ENCODE measurements at regions not wholly inside any gene's neighbourhood (a gene's known extent, or its start where the extent isn't known, plus 50 kb on each side); places are given as distances from the start of the nearest gene placed in this dataset.
"Not testable (repeated sequence)": the region's sequence is repeated elsewhere in the genome, so short reads cannot be mapped to it uniquely, and the experiment has no call there.

DNA sequence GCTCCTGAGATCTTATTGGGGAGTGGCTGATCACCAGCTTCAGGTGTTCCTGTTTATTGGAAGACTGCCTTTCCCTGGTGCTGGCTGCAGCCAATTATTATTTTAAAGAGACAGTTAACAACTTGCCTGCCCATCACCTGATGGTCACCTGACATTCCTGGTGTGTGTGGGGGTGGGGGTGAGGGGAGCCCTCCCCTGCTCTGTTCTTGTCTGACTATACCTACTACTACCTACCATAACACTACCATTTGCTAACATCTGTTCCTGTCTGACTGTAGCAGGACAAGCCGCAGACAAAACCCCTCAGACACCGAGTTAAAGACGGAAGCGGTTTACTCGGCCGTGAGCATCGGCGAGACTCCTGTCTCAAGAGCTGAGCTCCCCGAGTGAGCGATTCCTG lies 54.9 kb upstream of the NBPF3 start:
- DNase-seq: no peak

DNA sequence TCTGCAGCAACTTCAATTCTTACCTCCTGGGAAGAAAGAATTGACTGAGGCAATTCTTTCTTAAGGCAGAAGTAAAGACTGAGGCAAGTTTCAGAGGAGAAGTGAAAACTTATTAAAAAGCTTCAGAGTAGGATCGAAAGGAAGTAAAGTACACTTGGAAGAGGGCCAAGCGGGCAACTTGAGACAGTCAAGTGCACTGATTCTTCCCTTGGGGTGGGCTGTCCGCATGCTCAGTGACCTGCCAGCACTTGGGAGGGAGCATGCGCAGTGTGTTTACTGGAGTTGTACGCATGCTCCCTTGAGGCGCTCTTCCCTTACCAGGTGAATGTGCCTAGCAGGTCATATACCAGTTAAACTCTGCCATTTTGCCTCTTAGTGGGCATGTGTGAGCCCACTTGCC lies 55.3 kb upstream of the NBPF3 start:
- DNase-seq: no peak

DNA sequence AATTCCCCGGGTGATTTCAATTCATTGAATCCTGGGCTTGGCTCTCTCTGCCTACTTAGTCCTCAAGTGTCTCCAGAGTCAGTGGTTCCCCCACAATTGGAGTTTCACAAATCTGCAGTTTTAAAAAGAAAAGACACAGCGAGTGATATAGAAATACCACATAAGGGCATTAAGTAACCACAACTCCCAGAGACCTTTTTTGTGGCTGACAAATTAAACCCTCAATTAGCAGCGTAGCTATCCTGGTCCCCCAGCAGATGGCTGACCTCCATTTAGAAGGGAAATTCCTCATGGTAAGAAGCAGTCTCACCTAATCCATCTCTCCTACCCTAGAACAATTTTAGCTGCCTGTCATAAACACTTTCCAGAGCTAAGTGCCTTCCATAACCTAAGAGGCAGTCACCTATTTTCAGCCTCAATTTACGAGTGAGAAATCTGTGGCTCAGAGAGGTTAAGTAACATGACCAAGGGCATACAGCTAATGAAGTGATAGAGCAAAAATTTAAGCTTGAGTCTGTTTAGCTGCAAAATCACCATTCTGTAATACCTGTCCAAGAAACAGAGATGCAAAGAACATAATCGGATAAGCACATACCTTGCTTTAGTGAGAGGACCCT lies 56.0 kb upstream of the NBPF3 start:
- DNase-seq: no peak

DNA sequence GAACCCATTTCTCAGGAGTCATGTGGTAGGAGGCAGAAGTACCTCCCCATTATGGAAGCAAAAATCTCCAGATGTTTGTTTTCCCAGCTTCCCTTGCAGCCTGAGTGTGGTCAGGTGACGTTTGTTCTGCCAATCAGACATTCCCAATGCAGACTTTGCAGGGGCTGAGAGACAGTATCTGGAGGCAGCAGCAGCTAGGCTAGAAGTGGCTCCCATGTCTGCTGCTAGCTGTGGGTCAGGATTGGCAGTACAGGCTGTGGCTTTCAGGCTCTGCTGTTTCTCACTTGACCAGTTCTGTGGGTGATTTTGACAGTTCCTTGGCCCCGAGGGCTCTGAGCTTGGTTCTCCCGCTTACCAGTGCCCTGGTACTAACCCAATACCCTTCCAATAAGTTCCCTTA lies 58.6 kb upstream of the NBPF3 start:
- no peak for DNase-seq

DNA sequence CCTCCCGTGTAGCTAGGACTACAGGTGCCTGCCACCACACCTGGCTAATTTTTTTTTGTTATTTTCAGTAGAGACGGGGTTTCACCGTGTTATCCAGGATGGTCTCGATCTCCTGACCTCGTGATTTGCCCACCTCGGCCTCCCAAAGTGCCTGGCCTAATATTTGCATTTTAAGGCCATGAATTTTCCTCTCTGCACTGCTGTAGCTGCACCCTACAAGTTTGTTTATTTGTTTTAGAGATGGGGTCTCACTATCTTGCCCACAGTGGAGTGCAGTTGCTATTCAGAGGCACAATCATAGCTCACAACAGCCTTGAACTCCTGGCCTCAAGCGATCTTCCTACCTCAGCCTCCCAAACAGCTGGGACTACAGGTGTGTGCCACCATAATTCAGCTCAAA lies 59.8 kb upstream of the NBPF3 start:
- not testable (repeated sequence) for DNase-seq

DNA sequence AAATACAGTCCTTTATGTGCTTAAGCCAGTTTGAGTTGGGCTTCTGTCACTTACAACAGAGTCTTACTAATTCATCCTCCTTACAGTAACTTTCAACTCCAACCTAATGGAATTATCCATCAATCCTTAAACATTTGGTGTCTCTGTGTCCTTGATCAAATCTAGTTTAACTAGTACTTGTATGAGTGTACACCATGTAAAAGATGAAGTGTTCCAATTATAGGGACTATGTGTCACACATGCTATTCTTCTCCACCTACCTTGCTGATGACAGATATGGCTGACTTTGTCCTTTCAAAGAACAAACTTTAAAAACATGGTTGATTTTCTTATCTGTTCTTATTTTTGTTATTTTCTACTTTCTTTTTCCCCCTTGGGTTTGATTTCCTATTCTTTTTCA lies 60.4 kb upstream of the NBPF3 start:
- DNase-seq: no peak

DNA sequence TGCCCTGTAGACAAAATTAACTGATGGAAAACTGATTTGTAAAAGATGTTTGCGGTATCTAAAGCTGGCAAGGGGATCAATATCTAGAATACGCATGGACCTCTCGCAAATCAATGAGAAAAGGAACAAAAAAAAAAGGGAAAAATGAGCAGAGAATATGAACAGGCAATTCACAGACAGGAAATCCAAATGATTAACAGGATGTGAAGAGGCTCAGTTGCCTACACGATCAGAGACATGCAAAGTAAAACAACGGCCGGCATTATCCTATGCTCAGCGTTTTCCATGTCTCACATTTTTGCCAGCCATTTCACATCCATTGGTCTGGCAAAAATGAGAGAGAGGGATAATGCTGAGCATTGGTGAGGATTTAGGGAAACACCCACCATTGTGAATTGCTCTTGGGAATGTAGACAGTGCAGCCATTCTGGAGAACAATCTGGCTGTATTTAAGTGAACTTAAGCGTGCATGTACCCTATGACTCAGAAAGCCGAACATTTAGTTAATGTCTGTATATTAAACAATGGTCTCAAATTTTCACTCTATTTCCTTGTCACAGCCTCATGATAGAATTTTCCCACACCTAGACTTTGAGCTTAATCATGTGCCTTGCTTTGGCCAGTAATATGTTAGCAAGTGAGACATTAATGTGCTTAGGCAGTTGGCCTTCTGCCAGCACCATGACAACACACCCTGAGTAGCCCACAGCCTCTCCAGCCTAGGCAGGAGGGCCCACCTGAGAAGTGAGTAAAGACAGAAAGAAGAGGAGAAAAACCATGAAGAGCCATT lies 61.0 kb upstream of the NBPF3 start:
- DNase-seq: no peak

DNA sequence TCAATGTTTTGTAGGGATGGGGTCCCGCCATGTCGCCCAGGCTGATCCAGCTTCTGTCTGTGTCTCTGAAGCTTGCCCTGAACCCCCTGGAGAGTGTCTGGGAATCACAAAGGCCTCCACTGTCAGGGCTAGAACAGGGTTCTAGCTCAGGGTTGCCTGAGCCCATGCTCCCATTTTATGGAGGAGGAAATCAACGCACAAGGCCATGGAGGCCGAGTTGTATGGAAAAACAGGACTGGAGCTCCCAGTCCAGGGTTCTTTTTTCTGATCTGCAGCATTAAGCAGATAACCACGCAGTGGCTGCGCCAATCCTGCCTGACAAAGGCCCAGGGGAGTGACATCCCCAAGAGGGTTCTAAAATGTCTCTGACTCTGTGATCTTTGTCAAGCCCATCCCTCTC lies 67.6 kb upstream of the NBPF3 start:
- no peak for DNase-seq

DNA sequence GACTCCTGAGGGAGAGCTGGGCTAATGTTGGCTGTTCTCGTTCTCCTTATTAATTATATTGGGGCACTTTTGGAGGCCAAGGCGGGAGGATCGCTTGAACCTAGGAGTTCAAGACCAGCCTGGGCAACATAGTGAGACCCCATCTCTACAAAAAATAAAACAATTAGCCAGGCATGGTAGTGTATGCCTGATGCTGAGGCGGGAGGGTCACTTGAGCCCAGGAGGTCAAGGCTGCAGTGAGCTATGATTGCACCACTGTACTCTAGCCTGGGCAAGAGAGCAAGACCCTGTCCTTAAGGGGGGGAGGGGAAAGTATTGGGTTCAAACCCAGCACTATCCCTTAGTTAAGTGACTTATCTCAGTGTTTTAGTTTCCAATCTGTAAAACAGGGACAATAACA lies 70.0 kb upstream of the NBPF3 start:
- DNase-seq: no peak

DNA sequence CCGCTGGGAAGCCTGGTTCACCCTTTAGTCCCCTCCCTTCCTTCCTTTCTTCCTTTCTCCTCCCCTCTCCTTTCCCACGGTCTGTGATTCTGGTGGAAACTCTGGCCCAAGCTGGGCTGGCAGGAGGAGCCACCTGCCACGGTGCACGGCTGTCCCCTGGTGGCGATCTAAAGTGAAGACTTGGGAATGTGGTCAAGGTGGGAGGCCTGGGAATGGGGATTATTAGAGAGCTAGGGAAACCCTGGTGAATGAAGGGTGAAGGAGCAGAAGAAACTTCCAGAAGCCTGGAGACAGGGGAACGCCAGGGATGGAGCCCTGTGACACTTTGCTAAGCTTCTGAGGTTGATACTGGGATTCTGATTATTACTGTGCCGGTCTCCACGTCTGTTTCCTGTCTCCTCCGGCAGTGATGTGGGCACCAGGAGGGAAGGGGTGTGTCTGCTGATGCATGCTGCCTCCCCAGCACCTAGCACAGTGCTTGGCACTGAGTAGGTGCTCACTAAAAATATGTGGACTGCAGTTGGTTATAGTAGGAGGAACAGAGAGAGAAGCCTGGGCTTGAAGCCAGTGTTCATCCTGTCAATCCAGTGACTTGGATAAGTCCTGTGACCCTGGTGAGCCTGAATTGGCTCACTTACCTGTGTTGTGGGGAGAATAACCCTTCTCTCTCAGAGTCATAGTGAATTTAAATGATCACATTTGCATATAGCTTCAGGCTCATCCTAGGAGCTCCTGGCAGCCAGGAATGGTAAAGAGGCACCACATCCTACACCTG lies 71.2 kb upstream of the NBPF3 start:
- peak; percentile 92 for DNase-seq

DNA sequence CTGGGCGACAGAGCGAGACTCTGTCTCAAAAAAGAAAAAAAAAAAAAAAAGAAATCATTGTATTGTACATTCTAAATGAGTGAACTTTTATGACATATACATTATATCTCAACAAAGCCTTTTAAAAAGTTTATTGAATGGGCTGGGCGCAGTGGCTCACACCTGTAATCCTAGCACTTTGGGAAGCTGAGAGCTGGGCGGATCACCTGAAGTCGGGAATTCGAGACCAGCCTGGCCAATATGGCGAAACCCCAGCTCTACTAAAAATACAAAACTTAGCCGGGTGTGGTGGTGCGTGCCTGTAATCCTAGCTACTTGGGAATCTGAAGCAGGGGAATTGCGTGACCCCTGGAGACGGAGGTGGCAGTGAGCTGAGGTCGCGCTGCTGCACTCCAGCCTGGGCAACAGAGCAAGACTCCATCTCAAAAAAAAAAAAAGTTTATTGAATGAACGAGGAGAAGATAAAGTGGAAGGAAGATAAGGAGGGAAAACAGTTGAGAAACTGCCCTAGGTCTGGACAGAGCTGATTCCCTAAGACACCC lies 71.9 kb upstream of the NBPF3 start:
- not testable (repeated sequence) for DNase-seq

DNA sequence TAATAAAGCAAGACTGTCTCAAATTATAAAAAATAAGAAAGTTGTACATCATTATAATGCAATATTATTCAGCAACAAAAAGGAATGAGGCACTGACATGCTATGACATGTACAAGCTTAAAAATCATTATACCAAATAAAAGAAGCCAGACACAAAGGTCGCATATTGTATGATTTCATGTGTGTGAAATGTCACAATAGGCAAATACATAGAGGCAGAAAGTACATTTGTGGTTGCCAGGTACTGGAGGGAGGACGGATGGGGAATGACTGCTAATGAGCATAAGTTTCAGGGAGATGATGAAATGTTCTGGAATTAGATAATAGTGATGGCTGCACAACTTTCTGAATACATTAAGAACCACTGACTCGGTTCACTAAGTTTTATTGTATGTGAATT lies 73.6 kb upstream of the NBPF3 start:
- DNase-seq: no peak

DNA sequence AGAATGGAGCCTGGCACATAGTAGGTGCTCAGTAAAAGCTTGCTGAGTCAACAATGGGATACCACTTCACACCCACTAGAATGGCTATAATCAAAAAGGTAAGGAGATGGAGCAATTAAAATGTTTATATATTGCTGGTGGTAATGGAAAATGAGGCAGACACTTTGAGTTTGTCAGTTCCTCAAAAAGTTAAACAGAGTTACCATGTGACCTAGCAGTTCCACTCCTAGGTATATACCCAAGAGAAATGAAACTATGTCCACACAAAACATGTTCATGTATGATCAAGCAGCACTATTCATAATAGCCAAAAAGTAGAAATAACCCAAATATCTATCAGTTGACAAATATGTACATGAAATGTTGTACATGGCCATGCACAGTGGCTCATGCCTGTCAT lies 74.8 kb upstream of the ECE1 start:
- no peak for DNase-seq

DNA sequence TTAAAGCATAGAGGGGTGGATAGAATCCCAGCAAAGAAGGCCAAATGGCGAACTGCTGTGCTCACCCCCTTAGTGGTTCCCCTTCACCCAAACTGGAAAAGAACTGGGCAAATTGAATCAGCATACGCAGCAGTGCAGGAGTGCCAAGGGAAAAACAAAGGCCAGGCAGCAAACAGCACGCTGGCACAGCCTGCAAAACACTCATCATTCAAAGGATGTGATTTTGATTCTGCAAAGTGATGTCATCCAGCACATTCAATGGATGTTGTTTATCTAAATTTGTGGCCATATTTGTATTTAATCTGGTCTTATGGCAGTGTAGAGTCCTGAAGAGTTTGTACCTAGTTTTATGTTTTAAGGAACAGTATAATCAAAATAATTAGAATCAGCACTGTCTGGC lies 71.8 kb upstream of the ECE1 start:
- DNase-seq: no peak

DNA sequence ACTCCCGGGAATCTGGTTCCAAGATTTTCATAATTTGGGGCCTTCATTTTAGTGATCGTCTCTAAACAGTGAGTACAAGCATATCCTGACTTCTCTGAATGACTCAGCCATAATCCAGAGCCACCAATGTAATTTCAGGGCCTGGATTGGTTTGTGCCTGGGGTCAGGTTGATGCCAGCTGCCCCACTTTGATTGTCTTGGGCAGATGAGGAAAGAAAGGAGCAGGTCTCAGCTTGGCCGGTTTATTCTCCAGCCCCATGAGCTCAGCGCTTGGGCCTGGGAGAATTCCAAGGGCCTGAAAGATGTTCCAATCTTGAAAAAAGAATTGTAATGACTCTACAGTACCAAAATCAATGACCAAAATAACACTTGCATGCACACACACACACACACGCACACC lies 71.2 kb upstream of the ECE1 start:
- no peak for DNase-seq

DNA sequence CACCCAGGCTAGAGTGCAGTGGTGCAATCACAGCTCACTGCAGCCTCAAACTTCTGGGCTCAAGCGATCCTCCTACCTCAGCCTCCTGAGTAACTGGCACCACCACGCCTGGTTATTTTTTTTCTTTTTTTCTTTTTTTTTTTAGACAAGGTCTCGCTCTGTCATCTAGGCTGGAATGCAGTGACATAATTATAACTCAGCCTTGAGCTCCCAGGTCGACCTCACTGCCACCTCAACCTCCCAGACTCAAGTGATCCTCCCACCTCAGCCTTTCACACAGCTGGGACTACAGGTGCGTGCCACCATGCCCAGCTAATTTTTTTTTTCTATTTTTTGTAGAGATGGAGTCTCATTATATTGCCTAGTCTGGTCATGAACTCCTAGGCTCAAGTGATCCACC lies 66.9 kb upstream of the ECE1 start:
- DNase-seq: no peak

DNA sequence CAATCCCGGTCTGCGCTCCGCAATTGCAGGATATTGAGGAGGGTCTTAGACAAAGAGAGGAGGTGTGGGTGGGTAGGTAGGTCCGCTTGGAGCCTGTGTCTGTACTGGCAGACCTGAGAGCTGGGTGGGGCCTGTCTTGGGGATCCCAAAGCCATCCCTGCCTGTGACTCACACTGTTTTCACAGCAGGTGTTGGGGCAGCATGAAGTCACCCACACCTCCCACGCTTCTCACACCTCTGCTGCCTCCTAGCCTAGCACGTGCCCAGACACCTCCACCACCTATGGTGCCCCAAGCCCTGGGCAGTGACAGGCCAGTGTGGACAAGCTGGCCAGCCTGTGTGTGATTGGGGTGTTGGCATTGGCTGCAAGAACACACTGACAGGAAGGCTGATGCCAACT lies 65.7 kb upstream of the ECE1 start:
- no peak for DNase-seq

DNA sequence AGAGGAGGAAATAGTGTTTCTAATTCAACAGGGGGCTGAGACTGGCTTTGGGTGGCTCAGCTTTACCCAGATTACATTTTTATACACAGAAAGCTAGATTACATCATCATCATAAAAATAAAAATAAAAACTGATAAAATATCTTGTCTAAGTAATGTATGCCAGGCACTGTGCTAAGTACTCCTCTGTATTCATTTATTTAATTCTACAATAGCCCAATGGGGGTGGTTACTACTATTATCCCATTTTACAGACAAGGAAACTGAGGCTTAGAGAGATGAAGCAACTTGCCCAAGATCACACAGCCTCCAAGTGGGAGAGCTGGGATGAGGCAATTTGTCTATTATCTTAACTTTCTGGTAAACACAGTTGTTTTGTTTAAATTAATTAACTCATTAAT lies 62.3 kb upstream of the ECE1 start:
- no peak for DNase-seq

DNA sequence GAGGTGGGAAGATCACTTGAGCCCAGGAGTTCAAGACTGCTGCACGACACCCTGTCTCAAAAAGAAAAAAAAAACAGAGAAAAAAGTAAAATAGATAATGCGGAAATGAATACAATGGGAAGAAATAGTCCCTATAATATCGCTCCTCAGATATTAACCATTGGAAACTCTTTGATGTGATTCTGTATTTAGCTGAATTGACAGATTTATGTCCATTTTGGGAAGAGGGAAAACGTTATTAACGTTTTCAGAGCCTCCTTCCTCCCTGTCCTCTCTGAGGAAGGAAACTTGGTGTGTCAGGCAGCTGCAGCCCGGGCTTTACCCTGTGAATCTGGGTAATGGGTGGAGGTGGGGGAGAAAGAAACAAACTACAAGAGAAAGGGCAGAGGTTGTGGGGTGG lies 61.6 kb upstream of the ECE1 start:
- no peak for DNase-seq

DNA sequence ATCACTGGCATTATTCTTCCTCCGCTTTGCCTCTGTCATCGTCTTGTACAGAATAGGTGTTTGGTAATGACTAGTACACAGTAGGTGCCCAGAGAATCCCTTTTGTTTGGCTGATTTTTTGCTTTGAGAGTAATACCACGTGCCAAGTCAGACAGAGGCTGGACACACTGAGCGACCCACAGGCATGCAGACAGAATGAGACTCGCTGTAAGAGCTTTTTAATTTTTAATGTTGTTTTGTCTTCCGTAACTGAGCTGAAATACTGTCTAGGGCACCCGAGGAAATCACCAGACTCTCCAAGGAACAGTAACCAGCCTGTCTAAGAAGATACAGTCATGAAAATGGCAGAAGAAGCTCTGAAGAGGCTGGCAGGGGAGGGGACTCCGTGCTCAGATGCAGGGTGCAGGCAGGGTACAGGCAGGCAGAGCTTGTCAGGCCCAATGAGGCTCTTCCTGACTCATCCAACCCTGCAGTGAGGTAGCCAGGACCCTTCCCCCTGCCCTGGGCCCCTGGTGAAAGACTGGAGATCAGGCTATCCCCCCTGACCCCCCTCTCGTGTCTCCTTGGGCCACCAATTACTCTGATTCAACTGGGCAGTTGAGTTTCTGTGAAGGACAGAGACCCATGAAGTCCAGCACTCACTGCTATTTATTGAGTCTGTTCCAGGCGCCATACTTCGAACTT lies 60.1 kb upstream of the ECE1 start:
- DNase-seq: no peak

DNA sequence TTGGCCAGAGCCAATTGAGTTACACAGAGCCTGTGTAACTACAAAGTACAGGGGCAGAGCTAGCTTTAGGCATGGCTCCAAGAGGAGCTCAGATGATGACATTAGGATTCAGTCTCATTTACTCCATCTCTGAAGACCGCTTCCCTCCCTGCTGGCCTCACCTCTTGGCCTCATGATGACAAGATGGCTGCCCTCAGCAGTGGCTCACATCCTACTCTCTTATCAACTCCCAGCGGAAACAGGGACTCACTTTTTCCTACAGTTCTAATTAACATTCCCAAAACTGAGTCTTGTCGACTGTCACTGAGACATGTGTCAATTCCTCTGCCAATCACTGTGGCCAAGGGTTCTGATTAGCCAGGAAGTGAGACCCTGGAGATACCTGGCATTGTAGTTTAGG lies 59.4 kb upstream of the ECE1 start:
- no peak for DNase-seq

DNA sequence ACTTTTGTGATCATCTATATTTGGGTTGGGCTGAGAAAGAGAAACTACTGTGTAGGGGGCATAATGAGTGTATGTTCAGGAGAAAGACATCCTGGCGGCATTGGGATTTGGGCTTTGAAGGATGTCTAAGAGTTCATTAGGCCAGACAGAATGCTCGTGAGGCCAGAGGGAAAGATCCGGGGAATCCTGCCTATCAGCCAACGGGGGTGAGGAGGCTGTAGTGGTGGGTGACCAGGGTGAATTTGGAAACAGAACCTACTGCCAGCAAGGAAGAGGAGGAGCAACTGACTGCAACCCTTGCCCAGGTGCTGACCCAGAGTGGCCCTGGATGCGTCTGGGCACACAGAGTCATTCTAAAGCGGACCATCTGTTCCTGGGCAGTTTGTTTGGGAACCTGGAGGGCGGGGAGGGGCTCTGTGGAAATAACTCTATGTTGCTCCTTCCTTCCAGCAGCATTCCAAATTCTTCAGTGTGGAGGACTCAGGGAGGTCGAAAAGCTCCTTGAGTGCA lies 56.9 kb upstream of the ECE1 start:
- DNase-seq: no peak

All from islet precursor cell (in vitro differentiated cells).